ENCODE measurements at regions not wholly inside any gene's neighbourhood (a gene's known extent, or its start where the extent isn't known, plus 50 kb on each side); places are given as distances from the start of the nearest gene placed in this dataset.

GRCh38 chr9:1267141-1267570, 217.0 kb downstream of the DMRT2 start:
- ChIA-PET CTCF (no interaction called here), RAD21 (ENCODE audit: low non-redundant PET in 1 of 2, low total read pairs in 2 of 2, uncharacterized antibody in 2 of 2, unreplicated experiment in 2 of 2) (no interaction called here), POLR2A (no interaction called here)
- H3K4me3 ChIP-seq (replicated peaks in 1 of 2; ENCODE audit: low read depth in 1 of 2, low read length in 2 of 2): no peak overlapping the region
- no peak overlapping the region for H3K4me2 ChIP-seq (ENCODE audit: low read length)
- intact Hi-C loops (cut with micrococcal nuclease): no loop called here
- no peak overlapping the region for H3K9ac ChIP-seq (ENCODE audit: low read length)
- DNase-seq (ENCODE audit: low read depth, low spot score) (no peak), ATAC-seq (no peak)
- H3K27me3 ChIP-seq (ENCODE audit: insufficient read depth, low read length): no peaks in the 10 kb centered on the region
- H2AFZ ChIP-seq (ENCODE audit: low read depth, low read length, poor library complexity, severe bottlenecking): no peak overlapping the region
- TF ChIP-seq, protein P1, sequence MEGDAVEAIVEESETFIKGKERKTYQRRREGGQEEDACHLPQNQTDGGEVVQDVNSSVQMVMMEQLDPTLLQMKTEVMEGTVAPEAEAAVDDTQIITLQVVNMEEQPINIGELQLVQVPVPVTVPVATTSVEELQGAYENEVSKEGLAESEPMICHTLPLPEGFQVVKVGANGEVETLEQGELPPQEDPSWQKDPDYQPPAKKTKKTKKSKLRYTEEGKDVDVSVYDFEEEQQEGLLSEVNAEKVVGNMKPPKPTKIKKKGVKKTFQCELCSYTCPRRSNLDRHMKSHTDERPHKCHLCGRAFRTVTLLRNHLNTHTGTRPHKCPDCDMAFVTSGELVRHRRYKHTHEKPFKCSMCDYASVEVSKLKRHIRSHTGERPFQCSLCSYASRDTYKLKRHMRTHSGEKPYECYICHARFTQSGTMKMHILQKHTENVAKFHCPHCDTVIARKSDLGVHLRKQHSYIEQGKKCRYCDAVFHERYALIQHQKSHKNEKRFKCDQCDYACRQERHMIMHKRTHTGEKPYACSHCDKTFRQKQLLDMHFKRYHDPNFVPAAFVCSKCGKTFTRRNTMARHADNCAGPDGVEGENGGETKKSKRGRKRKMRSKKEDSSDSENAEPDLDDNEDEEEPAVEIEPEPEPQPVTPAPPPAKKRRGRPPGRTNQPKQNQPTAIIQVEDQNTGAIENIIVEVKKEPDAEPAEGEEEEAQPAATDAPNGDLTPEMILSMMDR (IDR thresholded peaks at IDR 0.05 in 2 of 3, conservative IDR thresholded peaks at IDR 0.05 in 1 of 3; ENCODE audit: borderline replicate concordance in 1 of 3, insufficient read depth in 1 of 3, low read depth in 2 of 3, low read length in 2 of 3): no peak
- no peak for TF ChIP-seq POLR2A (IDR thresholded peaks at IDR 0.05; ENCODE audit: borderline replicate concordance, extremely low read depth, insufficient read depth, insufficient read length)
- TF ChIP-seq, protein P2, sequence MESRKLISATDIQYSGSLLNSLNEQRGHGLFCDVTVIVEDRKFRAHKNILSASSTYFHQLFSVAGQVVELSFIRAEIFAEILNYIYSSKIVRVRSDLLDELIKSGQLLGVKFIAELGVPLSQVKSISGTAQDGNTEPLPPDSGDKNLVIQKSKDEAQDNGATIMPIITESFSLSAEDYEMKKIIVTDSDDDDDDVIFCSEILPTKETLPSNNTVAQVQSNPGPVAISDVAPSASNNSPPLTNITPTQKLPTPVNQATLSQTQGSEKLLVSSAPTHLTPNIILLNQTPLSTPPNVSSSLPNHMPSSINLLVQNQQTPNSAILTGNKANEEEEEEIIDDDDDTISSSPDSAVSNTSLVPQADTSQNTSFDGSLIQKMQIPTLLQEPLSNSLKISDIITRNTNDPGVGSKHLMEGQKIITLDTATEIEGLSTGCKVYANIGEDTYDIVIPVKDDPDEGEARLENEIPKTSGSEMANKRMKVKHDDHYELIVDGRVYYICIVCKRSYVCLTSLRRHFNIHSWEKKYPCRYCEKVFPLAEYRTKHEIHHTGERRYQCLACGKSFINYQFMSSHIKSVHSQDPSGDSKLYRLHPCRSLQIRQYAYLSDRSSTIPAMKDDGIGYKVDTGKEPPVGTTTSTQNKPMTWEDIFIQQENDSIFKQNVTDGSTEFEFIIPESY (IDR thresholded peaks at IDR 0.05; ENCODE audit: extremely low read depth, insufficient replicate concordance, low read length): no peak
- TF ChIP-seq ZNF274 (IDR thresholded peaks at IDR 0.05; ENCODE audit: low read depth, low read length): no peak
- TF ChIP-seq, protein P3, sequence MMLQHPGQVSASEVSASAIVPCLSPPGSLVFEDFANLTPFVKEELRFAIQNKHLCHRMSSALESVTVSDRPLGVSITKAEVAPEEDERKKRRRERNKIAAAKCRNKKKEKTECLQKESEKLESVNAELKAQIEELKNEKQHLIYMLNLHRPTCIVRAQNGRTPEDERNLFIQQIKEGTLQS (IDR thresholded peaks at IDR 0.05): no peak
- TF ChIP-seq SP1 (IDR thresholded peaks at IDR 0.05; ENCODE audit: low read depth): no peak
- no peak for TF ChIP-seq SRF (IDR thresholded peaks at IDR 0.05; ENCODE audit: low read depth)
- TF ChIP-seq ELF1 (IDR thresholded peaks at IDR 0.05; ENCODE audit: borderline replicate concordance, low read depth): no peak
- TF ChIP-seq CBX3 (IDR thresholded peaks at IDR 0.05; ENCODE audit: low read depth): no peak
- TF ChIP-seq TCF7L2 (IDR thresholded peaks at IDR 0.05; ENCODE audit: borderline replicate concordance, extremely low read depth, insufficient read depth, insufficient read length): no peak
- no peak for TF ChIP-seq EZH2phosphoT487 (IDR thresholded peaks at IDR 0.05; ENCODE audit: borderline replicate concordance)
- TF ChIP-seq POLR2AphosphoS5 (IDR thresholded peaks at IDR 0.05; ENCODE audit: low read depth, low read length): no peak
- TF ChIP-seq RAD21 (IDR thresholded peaks at IDR 0.05; ENCODE audit: low read depth): no peak
- TF ChIP-seq, protein P4, sequence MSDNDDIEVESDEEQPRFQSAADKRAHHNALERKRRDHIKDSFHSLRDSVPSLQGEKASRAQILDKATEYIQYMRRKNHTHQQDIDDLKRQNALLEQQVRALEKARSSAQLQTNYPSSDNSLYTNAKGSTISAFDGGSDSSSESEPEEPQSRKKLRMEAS (IDR thresholded peaks at IDR 0.05): no peak
- no peaks in the 10 kb centered on the region for H4K20me1 ChIP-seq (ENCODE audit: insufficient read depth)
- no peaks in the 10 kb centered on the region for H3K9me2 ChIP-seq (ENCODE audit: insufficient read depth)
- no TSS peak for BruUV-seq (replicated peaks)
- H3K27ac ChIP-seq (ENCODE audit: low read depth, low read length): no peak overlapping the region
- H3K9me3 ChIP-seq (ENCODE audit: control insufficient read depth in 1 of 2, insufficient read depth in 1 of 2, low read depth in 1 of 2, low read length in 2 of 2): peaks cover 5 to 15% of the 10 kb centered on the region in 2 experiments; a peak in 2 of 4 replicates
- no peaks in the 10 kb centered on the region for H3K36me3 ChIP-seq (ENCODE audit: control insufficient read depth in 1 of 2, insufficient read depth in 2 of 2, low read length in 2 of 2)
- H3K4me1 ChIP-seq (ENCODE audit: control insufficient read depth in 1 of 2, insufficient read depth in 2 of 2, low read length in 2 of 2): no peaks in the 10 kb centered on the region
- H3K79me2 ChIP-seq (ENCODE audit: insufficient read depth, low read length): no peaks in the 10 kb centered on the region

All from HCT116 (cell line).